IgD-negative memory B cell (primary cell): ENCODE measurements at regions not wholly inside any gene's neighbourhood (a gene's known extent, or its start where the extent isn't known, plus 50 kb on each side); places are given as distances from the start of the nearest gene placed in this dataset.

Source experiments
- H3K27ac Mint-ChIP-seq, 3 donors: one replicate each; pipeline ENCODE4 v1.8.0; 2020 to 2022; ENCODE audit warnings: mild to moderate bottlenecking in 3 of 3, mixed read lengths in 3 of 3, moderate library complexity in 1 of 3
- H3K27me3 Mint-ChIP-seq: one replicate; pipeline ENCODE4 v1.8.0; 2021; ENCODE audit warnings: mixed read lengths
- H3K36me3 Mint-ChIP-seq: one replicate; pipeline ENCODE4 v1.8.0; 2020; ENCODE audit warnings: mild to moderate bottlenecking, mixed read lengths
- H3K4me1 Mint-ChIP-seq, 3 donors: one replicate each; pipeline ENCODE4 v1.8.0; 2020 to 2022; ENCODE audit warnings: mixed read lengths in 3 of 3, mild to moderate bottlenecking in 1 of 3
- H3K4me3 Mint-ChIP-seq, 4 donors: one replicate each; pipeline ENCODE4 v1.8.0; 2020 to 2022; ENCODE audit warnings: mild to moderate bottlenecking in 4 of 4, mixed read lengths in 4 of 4, moderate library complexity in 3 of 4
- H3K9me3 Mint-ChIP-seq, 3 donors: one replicate each; pipeline ENCODE4 v1.8.0; 2020 to 2021; ENCODE audit warnings: mixed read lengths in 3 of 3, mild to moderate bottlenecking in 1 of 3

DNA sequence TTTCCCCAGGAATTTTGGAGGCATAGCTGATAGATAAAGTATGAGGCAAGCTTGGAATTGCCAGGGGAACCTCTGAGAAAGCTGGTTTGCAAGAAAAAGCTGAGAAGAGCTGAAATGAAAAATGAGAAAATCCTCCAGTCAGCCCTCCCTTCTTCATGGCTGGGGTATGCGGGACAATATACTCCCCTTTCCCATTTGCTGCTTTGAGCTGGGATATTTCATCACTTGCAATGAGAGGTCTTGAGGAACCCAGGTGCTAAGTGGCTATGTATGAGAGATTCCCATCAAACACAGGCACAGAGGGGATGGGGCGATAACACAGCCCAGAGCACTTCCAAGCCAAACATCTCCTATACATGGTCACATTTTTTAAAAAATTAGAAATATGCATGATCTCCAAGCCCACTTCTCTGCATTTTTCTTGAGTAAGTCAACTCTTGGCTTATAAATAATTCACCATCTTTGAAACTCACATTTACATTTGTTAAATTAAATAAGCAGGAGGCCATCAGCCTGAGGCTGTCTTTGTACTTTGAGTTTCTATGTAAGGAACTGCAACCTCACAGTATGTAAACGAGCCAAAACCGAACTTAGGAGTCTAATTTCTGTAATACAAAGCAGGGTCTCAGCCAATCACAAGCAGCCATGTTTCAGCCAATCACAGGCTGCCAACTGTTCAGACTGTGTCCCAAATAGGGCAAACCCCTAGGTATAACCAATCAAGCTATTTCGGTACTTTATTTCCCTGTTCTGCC, 983.6 kb upstream of the NR2F2 start:
- H3K4me3 Mint-ChIP-seq = no peak overlapping the region
- no peaks in the 10 kb centered on the region for H3K27me3 Mint-ChIP-seq
- H3K9me3 Mint-ChIP-seq = peaks cover 1 to 17% (median 2%) of the 10 kb centered on the region in 3 donors
- no peak overlapping the region for H3K27ac Mint-ChIP-seq
- no peaks in the 10 kb centered on the region for H3K36me3 Mint-ChIP-seq
- H3K4me1 Mint-ChIP-seq = no peaks in the 10 kb centered on the region

DNA sequence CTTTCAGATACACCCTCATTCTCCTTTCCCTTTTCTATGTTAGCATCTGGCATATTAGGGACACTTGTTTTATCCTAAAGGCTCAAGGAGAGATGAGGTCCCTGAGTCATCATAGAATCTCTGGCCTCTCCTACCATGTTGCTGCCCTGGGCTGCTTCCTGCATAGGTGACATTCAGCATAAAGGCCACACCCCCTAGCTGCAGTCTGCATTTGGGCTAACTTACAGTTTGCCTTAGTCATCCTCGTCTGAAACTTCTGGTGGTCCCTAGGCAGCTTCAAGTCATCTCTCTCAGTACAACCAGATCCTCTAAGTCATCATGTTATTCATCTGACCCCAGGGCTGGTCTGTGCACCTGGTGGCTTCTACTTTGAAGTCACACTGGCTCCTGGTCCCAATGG, 982.7 kb upstream of the NR2F2 start:
- no peaks in the 10 kb centered on the region for H3K36me3 Mint-ChIP-seq
- H3K9me3 Mint-ChIP-seq = peaks cover 1 to 17% (median 2%) of the 10 kb centered on the region in 3 donors
- no peaks in the 10 kb centered on the region for H3K27me3 Mint-ChIP-seq
- H3K27ac Mint-ChIP-seq = no peak overlapping the region
- H3K4me3 Mint-ChIP-seq = no peak overlapping the region
- no peaks in the 10 kb centered on the region for H3K4me1 Mint-ChIP-seq

GRCh38 chr15:95350908-95351307, 979.6 kb upstream of the NR2F2 start:
- no peaks in the 10 kb centered on the region for H3K27me3 Mint-ChIP-seq
- H3K36me3 Mint-ChIP-seq = no peaks in the 10 kb centered on the region
- peaks cover 1 to 17% (median 2%) of the 10 kb centered on the region in 3 donors for H3K9me3 Mint-ChIP-seq
- H3K27ac Mint-ChIP-seq = no peak overlapping the region
- H3K4me3 Mint-ChIP-seq = no peak overlapping the region
- H3K4me1 Mint-ChIP-seq = no peaks in the 10 kb centered on the region

DNA sequence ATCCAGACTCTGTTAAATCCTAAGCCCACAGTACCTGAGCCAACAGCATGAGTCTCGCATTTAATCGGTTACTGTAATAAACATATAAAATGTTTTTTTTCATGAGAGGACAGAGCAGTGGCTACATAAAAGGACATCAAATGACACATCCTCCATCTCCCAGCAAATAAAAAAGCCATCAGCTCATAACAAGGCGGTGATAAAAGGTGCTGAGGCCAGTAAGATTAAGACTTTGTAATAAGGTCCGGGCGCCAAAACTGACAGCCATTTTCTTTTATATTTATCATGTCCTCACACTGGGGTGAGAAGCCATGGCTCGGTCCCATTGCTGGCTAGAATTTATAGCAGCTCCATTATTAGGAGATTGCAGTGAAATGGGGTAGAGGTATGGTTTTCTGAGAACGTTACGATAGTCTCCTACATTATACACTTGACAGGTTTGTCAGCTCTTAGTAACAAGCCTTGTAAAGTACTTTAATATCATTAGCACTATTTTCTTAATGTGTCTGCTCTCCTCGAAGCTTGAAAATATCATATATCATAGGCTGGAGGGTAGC, 977.8 kb upstream of the NR2F2 start:
- H3K27ac Mint-ChIP-seq = peak overlapping the region in 1 of 3 donors; percentile 29
- no peaks in the 10 kb centered on the region for H3K36me3 Mint-ChIP-seq
- peaks cover 1 to 12% (median 2%) of the 10 kb centered on the region in 3 donors for H3K9me3 Mint-ChIP-seq
- no peaks in the 10 kb centered on the region for H3K4me1 Mint-ChIP-seq
- H3K27me3 Mint-ChIP-seq = no peaks in the 10 kb centered on the region
- no peak overlapping the region for H3K4me3 Mint-ChIP-seq

- no peaks in the 10 kb centered on the region for H3K36me3 Mint-ChIP-seq
- no peaks in the 10 kb centered on the region for H3K4me1 Mint-ChIP-seq
- no peak overlapping the region for H3K27ac Mint-ChIP-seq
- no peaks in the 10 kb centered on the region for H3K27me3 Mint-ChIP-seq
- no peak overlapping the region for H3K4me3 Mint-ChIP-seq
- peaks cover 1 to 12% (median 2%) of the 10 kb centered on the region in 3 donors for H3K9me3 Mint-ChIP-seq
These were observed 977.0 kb upstream of the NR2F2 start for GRCh38 chr15:95353512-95353911.

- Mint-ChIP-seq H3K9me3 (peaks cover 0 to 23% (median 6%) of the 10 kb centered on the region in 3 donors), H3K4me3 (no peak overlapping the region), H3K27me3 (no peaks in the 10 kb centered on the region), H3K4me1 (peaks cover 0 to 2% (median 0%) of the 10 kb centered on the region in 3 donors), H3K36me3 (no peaks in the 10 kb centered on the region), H3K27ac (no peak overlapping the region)
These were observed 970.5 kb upstream of the NR2F2 start for GRCh38 chr15:95359966-95360365.

GRCh38 chr15:95362306-95362705, 968.2 kb upstream of the NR2F2 start:
- Mint-ChIP-seq H3K27me3 (no peaks in the 10 kb centered on the region), H3K27ac (no peak overlapping the region), H3K36me3 (no peaks in the 10 kb centered on the region), H3K4me3 (no peak overlapping the region), H3K9me3 (peaks cover 0 to 27% (median 6%) of the 10 kb centered on the region in 3 donors), H3K4me1 (peaks cover 0 to 2% (median 0%) of the 10 kb centered on the region in 3 donors)

DNA sequence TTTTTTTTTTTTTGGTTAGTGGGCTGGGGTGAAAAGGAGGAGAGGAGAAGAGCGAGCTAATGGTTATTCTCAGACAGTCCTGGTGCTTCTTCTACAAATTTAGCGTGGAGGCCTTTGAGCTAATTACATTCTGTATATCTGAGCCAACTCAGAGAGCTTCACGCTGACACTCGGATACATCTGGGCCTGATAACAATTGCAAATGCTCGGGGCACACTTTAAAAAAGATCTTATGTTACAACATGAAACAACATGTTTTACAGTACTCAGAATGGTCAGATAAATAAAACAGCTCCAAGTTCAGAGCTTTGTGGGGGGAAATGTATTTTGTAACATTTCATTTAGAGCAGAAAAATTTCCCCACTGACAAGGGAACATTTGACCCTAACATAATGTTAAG, 966.9 kb upstream of the NR2F2 start:
- H3K4me1 Mint-ChIP-seq = peaks cover 0 to 2% (median 0%) of the 10 kb centered on the region in 3 donors
- peaks cover 0 to 27% (median 6%) of the 10 kb centered on the region in 3 donors for H3K9me3 Mint-ChIP-seq
- no peaks in the 10 kb centered on the region for H3K27me3 Mint-ChIP-seq
- no peak overlapping the region for H3K4me3 Mint-ChIP-seq
- no peaks in the 10 kb centered on the region for H3K36me3 Mint-ChIP-seq
- no peak overlapping the region for H3K27ac Mint-ChIP-seq

- no peak overlapping the region for H3K27ac Mint-ChIP-seq
- no peaks in the 10 kb centered on the region for H3K36me3 Mint-ChIP-seq
- no peak overlapping the region for H3K4me3 Mint-ChIP-seq
- H3K9me3 Mint-ChIP-seq = peaks cover 0 to 19% (median 6%) of the 10 kb centered on the region in 3 donors
- no peaks in the 10 kb centered on the region for H3K27me3 Mint-ChIP-seq
- H3K4me1 Mint-ChIP-seq = peaks cover 0 to 2% (median 0%) of the 10 kb centered on the region in 3 donors
These were observed 964.9 kb upstream of the NR2F2 start for GRCh38 chr15:95365511-95366107.

- Mint-ChIP-seq H3K4me1 (no peaks in the 10 kb centered on the region), H3K27me3 (no peaks in the 10 kb centered on the region), H3K27ac (no peak overlapping the region), H3K9me3 (peaks cover 0 to 4% (median 3%) of the 10 kb centered on the region in 3 donors), H3K4me3 (no peak overlapping the region), H3K36me3 (no peaks in the 10 kb centered on the region)
These were observed 962.3 kb upstream of the NR2F2 start for GRCh38 chr15:95368191-95368590.

DNA sequence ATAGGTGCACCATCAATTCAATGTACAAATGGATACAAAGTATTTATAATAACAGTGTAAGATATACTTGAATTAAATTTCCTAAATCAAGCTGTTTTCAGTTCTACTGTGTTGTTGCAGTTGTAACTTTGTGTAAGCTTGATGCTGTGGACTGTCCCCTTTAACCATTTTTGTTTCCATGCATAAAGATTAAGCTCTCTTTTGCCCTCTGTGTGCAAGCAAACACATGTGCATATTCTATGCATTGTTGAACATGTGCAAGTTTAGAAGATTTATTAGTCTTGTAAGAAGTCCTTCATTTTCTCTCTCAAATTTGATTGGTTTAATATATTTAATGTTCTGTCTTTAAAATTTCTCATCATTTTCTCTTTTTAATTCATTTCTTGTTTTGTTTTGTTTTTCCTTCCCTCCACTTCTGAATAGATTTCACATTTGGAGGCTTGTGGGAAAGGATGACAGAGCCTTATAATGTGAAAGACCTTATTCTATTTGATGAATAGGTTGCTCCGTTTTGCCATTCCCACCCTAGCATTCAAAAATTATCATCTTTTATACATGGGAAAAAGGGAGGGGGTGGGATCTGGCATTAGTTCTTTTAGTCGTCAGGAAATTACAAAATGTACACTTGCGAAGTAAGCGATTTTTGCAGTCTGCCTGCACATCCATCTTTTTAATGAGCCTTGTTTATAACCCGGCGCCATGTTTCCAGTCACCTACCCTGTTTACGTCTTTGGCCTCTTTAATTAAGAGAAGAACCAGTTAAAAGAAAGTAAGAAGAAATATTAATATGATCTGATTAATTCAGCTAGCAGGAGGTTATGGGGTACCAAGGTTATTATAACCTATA, 961.5 kb upstream of the NR2F2 start:
- Mint-ChIP-seq H3K4me3 (no peak overlapping the region), H3K9me3 (peaks cover 0 to 7% (median 2%) of the 10 kb centered on the region in 3 donors), H3K4me1 (no peaks in the 10 kb centered on the region), H3K27me3 (no peaks in the 10 kb centered on the region), H3K36me3 (no peaks in the 10 kb centered on the region), H3K27ac (no peak overlapping the region)

GRCh38 chr15:95370291-95370690, 960.2 kb upstream of the NR2F2 start:
- Mint-ChIP-seq H3K27ac (no peak overlapping the region), H3K4me3 (no peak overlapping the region), H3K36me3 (no peaks in the 10 kb centered on the region), H3K9me3 (peaks cover 0 to 19% (median 0%) of the 10 kb centered on the region in 3 donors), H3K4me1 (no peaks in the 10 kb centered on the region), H3K27me3 (no peaks in the 10 kb centered on the region)

DNA sequence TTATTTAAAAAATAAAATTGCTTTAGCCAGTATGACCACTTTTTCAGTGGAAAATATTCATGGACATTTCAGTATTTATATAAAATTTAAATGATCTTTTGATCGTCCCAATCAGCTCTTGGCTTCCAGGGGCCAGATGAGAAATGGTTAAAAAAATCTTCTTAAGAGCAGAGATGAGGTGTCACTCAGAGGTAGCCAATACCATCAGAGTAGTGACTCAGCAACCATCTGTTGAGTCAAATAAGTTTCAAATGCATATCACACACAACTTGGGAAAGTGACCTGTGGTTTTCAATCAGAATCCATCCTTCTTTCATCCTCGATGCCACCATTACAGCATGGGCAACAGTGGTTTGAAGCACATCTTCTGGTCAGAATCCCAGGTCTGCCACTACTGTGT, 958.8 kb upstream of the NR2F2 start:
- H3K27me3 Mint-ChIP-seq = no peaks in the 10 kb centered on the region
- no peaks in the 10 kb centered on the region for H3K4me1 Mint-ChIP-seq
- H3K27ac Mint-ChIP-seq = no peak overlapping the region
- no peaks in the 10 kb centered on the region for H3K36me3 Mint-ChIP-seq
- H3K4me3 Mint-ChIP-seq = no peak overlapping the region
- H3K9me3 Mint-ChIP-seq = peaks cover 0 to 17% (median 0%) of the 10 kb centered on the region in 3 donors

DNA sequence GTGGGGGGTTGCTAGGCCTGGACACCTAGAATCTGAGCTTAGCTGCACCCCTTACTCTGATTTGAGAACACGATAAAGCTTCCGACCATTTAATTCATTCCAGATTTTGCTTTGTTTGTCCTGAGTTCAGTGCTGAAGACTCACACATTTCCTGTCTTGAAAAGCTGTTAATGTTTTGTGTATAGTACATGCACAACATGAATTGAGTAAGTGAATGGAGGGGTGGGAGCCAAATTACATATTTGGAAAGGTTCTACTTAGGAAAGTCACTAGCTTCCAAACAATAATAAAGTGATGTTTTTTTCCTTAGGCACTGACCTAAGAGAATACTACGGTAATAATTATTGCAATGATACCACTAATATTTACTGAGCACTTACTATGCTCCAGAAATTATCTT, 955.2 kb upstream of the NR2F2 start:
- H3K27me3 Mint-ChIP-seq = no peaks in the 10 kb centered on the region
- H3K27ac Mint-ChIP-seq = no peak overlapping the region
- no peaks in the 10 kb centered on the region for H3K36me3 Mint-ChIP-seq
- no peak overlapping the region for H3K4me3 Mint-ChIP-seq
- H3K9me3 Mint-ChIP-seq = peaks cover 0 to 19% (median 3%) of the 10 kb centered on the region in 3 donors
- no peaks in the 10 kb centered on the region for H3K4me1 Mint-ChIP-seq
